ENCODE measurements at regions not wholly inside any gene's neighbourhood (a gene's known extent, or its start where the extent isn't known, plus 50 kb on each side); places are given as distances from the start of the nearest gene placed in this dataset. TPM values are rescaled to one million over a fixed set of nuclear protein-coding genes. Genes with fewer than 3 reads are reported as not detected.
"Not testable (repeated sequence)": the region's sequence is repeated elsewhere in the genome, so short reads cannot be mapped to it uniquely, and the experiment has no call there.

GRCh38 chr1:146278758-146279157 lies 49.9 kb upstream of the NOTCH2NLA start:
- H4K20me1 ChIP-seq (ENCODE audit: insufficient read depth, poor library complexity, severe bottlenecking); H3K9me2 ChIP-seq (replicated peaks; ENCODE audit: insufficient read depth); H3K79me2 ChIP-seq; H2AFZ ChIP-seq; H3K27me3 ChIP-seq; H3K27ac ChIP-seq; H3K4me1 ChIP-seq (ENCODE audit: insufficient read depth); H3K4me2 ChIP-seq; H3K9me3 ChIP-seq (ENCODE audit: low read depth); DNase-seq (ENCODE audit: low spot score); H3K4me3 ChIP-seq; H3K36me3 ChIP-seq (replicated peaks; ENCODE audit: insufficient read depth, low read depth): not testable (repeated sequence)
- WGBS (ENCODE audit: low lambda C conversion rate, missing lambda C conversion rate), result no CpG with 5 or more reads among the region's 2 CpGs

Small RNA genes lying in the stretch of these regions (small RNA-seq; reads per million reads assigned to genes)
- gene RF00003 (1.3 reads per million, percentile 79 among the genes with 10 or more reads in this experiment), gene RF00619 (not detected), gene RNA5SP536 (not detected), gene RNU6-1071P (not detected)

Data from hepatocyte (in vitro differentiated cells).